OCI-LY3 (cell line): ENCODE measurements at regions not wholly inside any gene's neighbourhood (a gene's known extent, or its start where the extent isn't known, plus 50 kb on each side); places are given as distances from the start of the nearest gene placed in this dataset.

ENCODE experiments used
- CTCF ChIP-seq: fragments of 200-600, 300-600 bp; sonication (generic); IDR thresholded peaks from 2 replicates; pipeline ENCODE4 v1.5.1; 2014; ENCODE audit warnings: antibody characterized with exemption, low read length, low read depth
- EZH2phosphoT487 ChIP-seq: fragments of 200-600 bp; shearing (Covaris generic); IDR thresholded peaks from 2 replicates; pipeline ENCODE4 v1.6.1; 2018; ENCODE audit warnings: antibody characterized with exemption, mixed run types, low read depth

DNA sequence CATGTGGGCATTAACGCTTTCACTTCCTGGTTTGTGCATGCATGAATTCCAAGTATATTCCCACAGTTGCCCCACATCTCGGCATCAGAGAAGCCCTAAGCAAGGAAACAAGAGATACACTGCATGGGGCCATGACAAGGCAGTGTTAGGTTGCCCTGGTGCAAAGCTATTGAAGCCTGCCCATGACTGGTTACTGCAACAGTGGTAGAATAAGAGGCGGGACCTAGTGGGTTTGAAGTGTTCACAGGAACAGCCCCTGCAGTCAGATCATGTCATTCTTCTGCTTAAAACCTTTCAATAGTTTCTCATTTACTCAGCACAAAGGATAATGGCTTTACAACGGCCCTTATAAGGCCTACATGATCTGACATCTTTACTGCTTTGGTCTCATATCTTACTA, 80.9 kb upstream of the TOPAZ1 start:
- no peak for TF ChIP-seq CTCF
- no peak for TF ChIP-seq EZH2phosphoT487
